M059J (cell line): ENCODE measurements at regions not wholly inside any gene's neighbourhood (a gene's known extent, or its start where the extent isn't known, plus 50 kb on each side); places are given as distances from the start of the nearest gene placed in this dataset.
"Not testable (repeated sequence)": the region's sequence is repeated elsewhere in the genome, so short reads cannot be mapped to it uniquely, and the experiment has no call there.

Source experiments
- DNase-seq: peaks from one replicate; pipeline ENCODE4 v3.0.0-alpha.2; 2012; ENCODE audit warnings: low read depth

GRCh38 chr2:90220623-90221299 lies 1529.3 kb downstream of the RPIA start:
- not testable (repeated sequence) for DNase-seq

- no peak for DNase-seq
These were observed 1529.8 kb downstream of the RPIA start for GRCh38 chr2:90221300-90221651.

GRCh38 chr2:90224767-90225166 lies 1533.3 kb downstream of the RPIA start:
- not testable (repeated sequence) for DNase-seq

- DNase-seq, result not testable (repeated sequence)
These were observed 1535.1 kb downstream of the RPIA start for GRCh38 chr2:90226465-90227072.

- not testable (repeated sequence) for DNase-seq
These were observed 1539.7 kb downstream of the RPIA start for GRCh38 chr2:90231199-90231598.

- DNase-seq, result not testable (repeated sequence)
These were observed 1544.0 kb downstream of the RPIA start for GRCh38 chr2:90235452-90235851.

- not testable (repeated sequence) for DNase-seq
These were observed 1546.5 kb downstream of the RPIA start for GRCh38 chr2:90237923-90238361.

GRCh38 chr2:90238505-90239230 lies 1547.2 kb downstream of the RPIA start:
- not testable (repeated sequence) for DNase-seq

- DNase-seq, result not testable (repeated sequence)
These were observed 1548.3 kb downstream of the RPIA start for GRCh38 chr2:90239769-90240168.

- DNase-seq, result not testable (repeated sequence)
These were observed 1553.7 kb downstream of the RPIA start for GRCh38 chr2:90244902-90245765.

- DNase-seq, result not testable (repeated sequence)
These were observed 1556.9 kb downstream of the RPIA start for GRCh38 chr2:90248400-90248799.

GRCh38 chr2:90250350-90250749 lies 1558.9 kb downstream of the RPIA start:
- not testable (repeated sequence) for DNase-seq

GRCh38 chr2:90251576-90251975 lies 1560.1 kb downstream of the RPIA start:
- not testable (repeated sequence) for DNase-seq

- DNase-seq, result not testable (repeated sequence)
These were observed 1561.8 kb downstream of the RPIA start for GRCh38 chr2:90253306-90253705.

- not testable (repeated sequence) for DNase-seq
These were observed 1575.4 kb downstream of the RPIA start for GRCh38 chr2:90266888-90267287.

GRCh38 chr2:90287751-90288150 lies 1596.3 kb downstream of the RPIA start:
- DNase-seq, result not testable (repeated sequence)

GRCh38 chr2:90288396-90288795 lies 1596.9 kb downstream of the RPIA start:
- DNase-seq, result not testable (repeated sequence)

- DNase-seq, result not testable (repeated sequence)
These were observed 1598.0 kb downstream of the RPIA start for GRCh38 chr2:90289291-90289980.

GRCh38 chr2:90290701-90291100 lies 1599.2 kb downstream of the RPIA start:
- DNase-seq, result not testable (repeated sequence)

- not testable (repeated sequence) for DNase-seq
These were observed 1599.9 kb downstream of the RPIA start for GRCh38 chr2:90291168-90291883.
